Endodermal cell (in vitro differentiated cells): ENCODE measurements at regions not wholly inside any gene's neighbourhood (a gene's known extent, or its start where the extent isn't known, plus 50 kb on each side); places are given as distances from the start of the nearest gene placed in this dataset.
A peak's percentile ranks its signal among the peaks of the same experiment; 100 is the strongest.

Source experiments
- DNase-seq: peaks from one replicate; pipeline ENCODE4 v3.0.0-alpha.2; 2017
- H3K27ac ChIP-seq: 2 replicates; pipeline ENCODE4 v1.5.1; 2013; ENCODE audit warnings: mild to moderate bottlenecking, low read depth, low read length, moderate library complexity
- H3K27me3 ChIP-seq: 2 replicates; pipeline ENCODE4 v1.6.1; 2013; ENCODE audit warnings: mild to moderate bottlenecking, low read length, moderate library complexity; ENCODE audit not compliant: insufficient read depth, control insufficient read depth, poor library complexity, severe bottlenecking
- H3K36me3 ChIP-seq: 2 replicates; pipeline ENCODE4 v1.7.0; 2013; ENCODE audit warnings: mild to moderate bottlenecking, low read length, moderate library complexity; ENCODE audit not compliant: control insufficient read depth, insufficient read depth
- H3K4me1 ChIP-seq: one replicate; pipeline ENCODE4 v1.7.0; 2013; ENCODE audit warnings: low read length; ENCODE audit not compliant: control insufficient read depth, insufficient read depth
- H3K4me3 ChIP-seq: 2 replicates; pipeline ENCODE4 v1.5.1; 2013; ENCODE audit warnings: mild to moderate bottlenecking, low read length, moderate library complexity
- H3K9ac ChIP-seq: 2 replicates; pipeline ENCODE4 v1.6.1; 2013; ENCODE audit warnings: mild to moderate bottlenecking, low read length, moderate library complexity; ENCODE audit not compliant: poor library complexity, severe bottlenecking; ENCODE audit errors: extremely low read depth
- H3K9me3 ChIP-seq: 2 replicates; pipeline ENCODE4 v1.6.1; 2013; ENCODE audit warnings: mild to moderate bottlenecking, low read length, moderate library complexity; ENCODE audit not compliant: control insufficient read depth
- H3K27ac Mint-ChIP-seq: 2 replicates; pipeline ENCODE4 v1.8.0; 2020; ENCODE audit warnings: mixed read lengths
- H3K27me3 Mint-ChIP-seq: 2 replicates; pipeline ENCODE4 v1.8.0; 2021; ENCODE audit warnings: mild to moderate bottlenecking, mixed read lengths; ENCODE audit not compliant: insufficient read depth
- H3K36me3 Mint-ChIP-seq: 2 replicates; pipeline ENCODE4 v1.8.0; 2020; ENCODE audit warnings: low read depth, mixed read lengths
- H3K4me1 Mint-ChIP-seq: 2 replicates; pipeline ENCODE4 v1.8.0; 2020; ENCODE audit warnings: mixed read lengths
- H3K4me3 Mint-ChIP-seq: 2 replicates; pipeline ENCODE4 v1.8.0; 2020; ENCODE audit warnings: mild to moderate bottlenecking, moderate library complexity, mixed read lengths
- H3K9me3 Mint-ChIP-seq: 2 replicates; pipeline ENCODE4 v1.8.0; 2020; ENCODE audit warnings: mild to moderate bottlenecking, mixed read lengths
- CTCF ChIP-seq: fragments of 200-600 bp; sonication (generic); conservative IDR thresholded peaks from 2 replicates; pipeline ENCODE4 v1.5.0; 2021; ENCODE audit warnings: antibody characterized with exemption, mild to moderate bottlenecking
- WGBS, 2 experiments: methylation state at CpG; one replicate each; pipeline versions ENCODE4 v1.1.5 to v1.1.7; 2013; ENCODE audit warnings: missing lambda C conversion rate in 2 of 2, mixed read lengths in 1 of 2; ENCODE audit not compliant: insufficient coverage in 1 of 2, insufficient read length in 1 of 2; 5-methylcytosine and 5-hydroxymethylcytosine counted together

- Mint-ChIP-seq H3K27ac (no peak overlapping the region), H3K9me3 (no peaks in the 10 kb centered on the region), H3K27me3 (peaks cover 18% of the 10 kb centered on the region), H3K36me3 (no peaks in the 10 kb centered on the region), H3K4me1 (peaks cover 19% of the 10 kb centered on the region), H3K4me3 (no peak overlapping the region)
- 79 to 100% methylated on average over 1 of the region's 1 CpG for WGBS, 2 experiments
- Histone ChIP-seq H3K27ac (no peak overlapping the region), H3K4me1 (peaks cover 7% of the 10 kb centered on the region), H3K36me3 (no peaks in the 10 kb centered on the region), H3K9ac (no peak overlapping the region), H3K4me3 (no peak overlapping the region), H3K9me3 (no peaks in the 10 kb centered on the region), H3K27me3 (no peaks in the 10 kb centered on the region)
- TF ChIP-seq CTCF = no peak
- no peak for DNase-seq
Measured at GRCh38 chr6:108757357-108757756, 90.9 kb upstream of the ARMC2 start.

GRCh38 chr6:108758884-108759283 is 89.3 kb upstream of the ARMC2 start:
- H3K4me3 ChIP-seq = no peak overlapping the region
- H3K36me3 Mint-ChIP-seq = no peaks in the 10 kb centered on the region
- WGBS, 2 experiments = 95% methylated on average over 5 of the region's 5 CpGs; no CpG with 5 or more reads in 1 of the 2 experiments

GRCh38 chr6:108760126-108761050 is 87.8 kb upstream of the ARMC2 start:
- Mint-ChIP-seq H3K27me3 (peaks cover 25% of the 10 kb centered on the region), H3K27ac (no peak overlapping the region), H3K4me1 (peaks cover 6% of the 10 kb centered on the region), H3K9me3 (no peaks in the 10 kb centered on the region), H3K36me3 (no peaks in the 10 kb centered on the region), H3K4me3 (no peak overlapping the region)
- WGBS, 2 experiments = 90 to 92% methylated on average over 5 to 9 of the region's 9 CpGs
- Histone ChIP-seq H3K4me3 (no peak overlapping the region), H3K9ac (no peak overlapping the region), H3K27me3 (peaks cover 6% of the 10 kb centered on the region), H3K9me3 (no peaks in the 10 kb centered on the region), H3K4me1 (no peaks in the 10 kb centered on the region), H3K27ac (no peak overlapping the region), H3K36me3 (no peaks in the 10 kb centered on the region)
- DNase-seq = peak; percentile 61
- TF ChIP-seq CTCF = no peak

More at GRCh38 chr6:108758884-108759283, 89.3 kb upstream of the ARMC2 start:
- Mint-ChIP-seq H3K27ac (no peak overlapping the region), H3K4me1 (peaks cover 6% of the 10 kb centered on the region), H3K9me3 (no peaks in the 10 kb centered on the region), H3K4me3 (no peak overlapping the region), H3K27me3 (peaks cover 26% of the 10 kb centered on the region)
- Histone ChIP-seq H3K27me3 (peaks cover under 1% of the 10 kb centered on the region), H3K9me3 (no peaks in the 10 kb centered on the region), H3K27ac (no peak overlapping the region), H3K9ac (no peak overlapping the region), H3K36me3 (no peaks in the 10 kb centered on the region), H3K4me1 (no peaks in the 10 kb centered on the region)
- peak; percentile 26 for DNase-seq
- no peak for TF ChIP-seq CTCF
